CD4-positive, alpha-beta T cell treated with Interleukin-1 beta for 1 hour (primary cell): ENCODE measurements at regions not wholly inside any gene's neighbourhood (a gene's known extent, or its start where the extent isn't known, plus 50 kb on each side); places are given as distances from the start of the nearest gene placed in this dataset.

ENCODE experiments used
- DNase-seq, 2 donors: peaks; one replicate each; pipeline ENCODE4 v3.0.0-alpha.2; 2020 to 2022

DNA sequence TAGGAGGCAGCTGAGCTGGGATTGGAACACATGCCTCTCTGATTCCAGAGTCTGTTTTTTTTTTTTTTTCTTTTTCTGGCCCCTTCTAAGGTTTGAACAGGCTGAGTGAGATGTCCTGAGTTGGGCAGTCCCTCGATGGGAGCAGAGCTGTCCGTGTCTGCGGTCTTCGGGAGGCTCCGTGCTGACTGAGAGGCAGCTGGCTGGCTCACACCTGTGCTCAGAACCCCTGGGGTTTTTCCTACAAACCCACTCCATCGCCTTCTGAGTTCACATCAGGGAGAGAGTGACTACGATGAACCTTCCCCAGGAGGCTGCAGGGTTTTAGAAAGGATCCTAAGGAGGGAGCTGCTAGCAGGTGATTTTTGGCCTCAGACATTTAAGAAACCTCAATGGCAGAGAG, 92.5 kb downstream of the IRF8 start:
- DNase-seq, result no peak

GRCh38 chr16:85991856-85992255, 92.9 kb downstream of the IRF8 start:
- no peak for DNase-seq

DNA sequence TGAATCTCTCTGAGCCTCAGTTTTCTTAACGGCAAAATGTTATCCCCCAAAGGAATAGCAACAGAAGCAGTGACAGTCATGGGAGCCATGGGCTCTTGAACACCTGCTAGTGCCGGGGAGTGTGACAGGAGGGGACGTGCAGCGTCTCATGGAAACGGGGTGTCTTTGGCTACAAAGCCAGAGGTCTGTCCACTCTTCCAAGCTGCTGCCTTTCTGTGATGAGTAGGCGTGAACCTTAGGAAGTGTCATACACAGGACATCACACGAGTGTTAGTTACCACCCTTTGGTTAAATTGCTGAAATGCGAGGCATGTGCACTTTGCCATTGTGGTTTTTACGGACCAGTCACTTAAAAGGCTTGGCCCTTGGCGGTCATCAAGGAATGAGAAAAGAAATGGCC, 93.4 kb downstream of the IRF8 start:
- DNase-seq, result no peak

DNA sequence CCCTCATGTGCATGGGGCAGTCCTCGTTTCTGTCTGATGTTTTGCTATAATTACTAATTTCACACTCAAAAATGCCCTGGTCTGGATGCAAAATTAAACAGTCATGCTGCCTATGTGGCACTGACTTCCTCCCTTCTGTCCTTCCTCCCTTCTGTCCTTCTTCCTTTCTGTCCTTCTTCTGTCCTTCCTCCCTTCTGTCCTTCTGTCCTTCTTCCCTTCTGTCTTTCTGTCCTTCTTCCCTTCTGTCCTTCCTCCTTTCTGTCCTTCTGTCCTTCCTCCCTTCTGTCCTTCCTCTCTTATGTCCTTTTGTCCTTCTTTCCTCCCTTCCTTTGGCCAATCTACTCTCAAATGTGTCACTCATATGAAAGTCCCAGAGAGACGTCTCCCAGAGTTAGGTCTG, 93.8 kb downstream of the IRF8 start:
- DNase-seq, result no peak

DNA sequence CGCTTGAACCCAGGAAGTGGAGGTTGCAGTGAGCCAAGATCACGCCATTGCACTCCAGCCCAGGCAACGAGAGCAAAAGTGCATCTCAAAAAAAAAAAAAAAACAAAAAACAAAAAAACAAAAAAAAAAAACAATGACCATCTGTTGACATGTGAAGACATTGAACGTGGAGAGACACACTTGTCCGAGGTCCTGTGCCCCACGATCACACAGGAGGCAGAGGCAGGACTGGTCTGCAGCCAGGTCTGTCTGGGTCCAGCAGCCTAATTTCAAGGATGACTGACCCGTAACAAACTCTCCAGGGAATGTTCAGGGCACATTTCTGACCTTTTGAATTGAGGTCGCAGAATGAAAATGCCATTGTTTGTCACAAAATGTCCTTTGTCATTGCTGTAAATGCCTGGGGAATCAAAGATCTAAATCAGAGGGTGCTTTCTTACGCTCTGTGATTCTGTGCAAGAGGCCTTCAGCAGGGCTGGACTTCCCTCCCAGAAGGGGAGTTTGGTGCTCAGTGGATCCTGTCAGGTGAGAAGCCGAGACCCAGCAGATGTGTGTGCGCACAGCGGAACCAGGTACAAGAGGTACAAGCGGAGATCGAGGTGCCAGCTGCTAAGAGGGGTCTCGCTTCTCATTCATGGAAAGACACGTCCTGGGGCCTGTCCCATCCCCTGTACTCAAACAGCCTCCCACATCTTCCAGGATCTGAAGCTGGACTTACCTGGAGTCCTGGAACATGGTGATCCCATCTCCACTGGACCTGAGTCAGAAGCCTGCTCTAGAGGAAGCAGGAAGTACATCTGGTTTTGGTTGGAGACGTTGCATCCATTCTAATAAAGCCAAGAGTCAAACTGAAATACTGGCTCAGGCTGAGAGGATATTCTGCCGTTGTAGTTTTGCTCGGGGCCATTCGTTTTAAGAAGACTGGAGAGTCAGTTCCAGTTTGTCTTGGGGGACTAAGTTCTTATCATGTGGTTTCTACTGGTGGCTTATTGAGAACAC, 95.8 kb downstream of the IRF8 start:
- DNase-seq, result no peak

- no peak for DNase-seq
These were observed 96.8 kb downstream of the IRF8 start for GRCh38 chr16:85995541-85996423.

- DNase-seq, result no peak
These were observed 97.9 kb downstream of the IRF8 start for GRCh38 chr16:85996843-85997242.

- DNase-seq, result no peak
These were observed 99.4 kb downstream of the IRF8 start for GRCh38 chr16:85998171-85998867.

DNA sequence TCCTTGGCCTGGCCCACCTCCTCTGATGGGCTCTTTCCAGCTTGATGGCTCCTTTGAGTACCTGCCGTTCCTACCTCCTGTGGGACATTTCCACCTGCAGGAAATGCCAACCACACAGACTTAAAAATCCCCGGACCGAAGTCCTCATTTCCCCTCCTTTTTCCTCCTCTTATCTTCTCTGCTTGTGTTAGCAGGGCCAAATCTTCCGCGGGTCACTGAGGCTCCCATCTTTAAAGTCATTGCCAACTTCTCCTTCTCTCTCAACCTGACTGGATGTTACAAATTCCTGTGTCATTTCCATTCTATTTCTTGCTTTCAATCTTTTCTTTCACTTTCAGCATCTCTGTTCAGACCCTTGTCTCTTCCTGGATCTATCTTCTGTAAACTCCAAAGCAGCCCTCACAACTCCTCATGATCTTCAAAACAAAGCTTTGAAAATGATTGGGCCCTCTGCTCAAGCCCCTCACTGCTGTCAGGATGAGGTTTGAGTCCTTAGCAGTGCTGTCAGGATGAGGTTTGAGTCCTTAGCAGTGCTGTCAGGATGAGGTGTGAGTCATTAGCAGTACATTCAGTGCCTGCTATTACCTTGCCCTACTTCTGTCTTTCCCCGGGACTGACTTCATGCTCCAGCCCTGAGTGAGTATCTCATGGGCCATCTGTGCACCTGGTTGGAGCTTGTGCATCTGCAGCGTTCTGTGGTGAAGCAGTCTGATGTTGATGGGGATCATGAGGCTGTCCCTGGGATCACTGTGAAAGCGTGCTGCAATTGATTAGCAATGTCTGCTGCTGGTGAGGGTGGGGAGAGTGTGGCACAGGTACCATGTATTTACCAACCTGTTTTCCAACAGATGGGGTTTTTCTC, 100.1 kb downstream of the IRF8 start:
- no peak for DNase-seq

GRCh38 chr16:85999778-86000177, 100.8 kb downstream of the IRF8 start:
- no peak for DNase-seq

- DNase-seq, result no peak
These were observed 103.4 kb downstream of the IRF8 start for GRCh38 chr16:86002178-86002900.

DNA sequence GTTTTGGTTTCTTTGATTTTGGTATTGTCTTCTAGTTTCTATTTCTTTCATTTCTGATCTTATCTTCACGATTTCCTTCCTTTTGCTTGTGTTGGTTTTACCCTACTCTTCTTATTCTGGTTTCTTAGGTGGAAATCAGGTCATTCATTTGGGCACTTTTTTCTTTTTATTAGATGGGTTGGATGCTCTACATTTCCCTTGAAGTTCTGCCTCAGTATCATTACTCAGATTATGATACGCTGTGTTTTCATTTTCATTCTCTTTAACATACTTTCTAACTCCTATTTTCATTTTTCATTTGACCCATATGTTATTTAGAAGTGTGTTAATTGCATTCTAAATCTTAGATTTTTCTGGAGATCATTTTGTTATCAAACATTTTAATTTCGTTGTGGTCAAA, 108.6 kb downstream of the IRF8 start:
- DNase-seq, result no peak

- DNase-seq, result no peak
These were observed 111.7 kb downstream of the IRF8 start for GRCh38 chr16:86010680-86011141.

- DNase-seq, result no peak
These were observed 112.6 kb downstream of the IRF8 start for GRCh38 chr16:86011532-86011931.

GRCh38 chr16:86012221-86012620, 113.3 kb downstream of the IRF8 start:
- no peak for DNase-seq

DNA sequence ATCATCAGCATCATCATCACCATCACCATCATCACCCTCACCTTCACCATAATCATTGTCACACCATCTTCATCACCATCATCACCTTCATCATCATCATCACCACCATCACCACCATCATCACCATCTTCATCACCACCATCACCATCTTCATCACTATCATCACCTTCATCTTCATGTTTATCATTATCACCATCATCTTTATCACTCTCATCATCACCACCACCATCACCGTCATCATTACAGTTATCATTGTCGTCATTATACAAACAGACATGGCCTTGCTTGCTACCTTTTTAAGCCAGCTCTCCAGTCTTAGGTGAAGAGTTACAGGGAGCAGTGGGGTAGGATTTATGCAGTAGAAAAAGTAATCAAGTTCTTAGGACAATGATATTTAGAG, 114.9 kb downstream of the IRF8 start:
- DNase-seq, result no peak

- no peak for DNase-seq
These were observed 116.6 kb downstream of the IRF8 start for GRCh38 chr16:86015606-86016005.

DNA sequence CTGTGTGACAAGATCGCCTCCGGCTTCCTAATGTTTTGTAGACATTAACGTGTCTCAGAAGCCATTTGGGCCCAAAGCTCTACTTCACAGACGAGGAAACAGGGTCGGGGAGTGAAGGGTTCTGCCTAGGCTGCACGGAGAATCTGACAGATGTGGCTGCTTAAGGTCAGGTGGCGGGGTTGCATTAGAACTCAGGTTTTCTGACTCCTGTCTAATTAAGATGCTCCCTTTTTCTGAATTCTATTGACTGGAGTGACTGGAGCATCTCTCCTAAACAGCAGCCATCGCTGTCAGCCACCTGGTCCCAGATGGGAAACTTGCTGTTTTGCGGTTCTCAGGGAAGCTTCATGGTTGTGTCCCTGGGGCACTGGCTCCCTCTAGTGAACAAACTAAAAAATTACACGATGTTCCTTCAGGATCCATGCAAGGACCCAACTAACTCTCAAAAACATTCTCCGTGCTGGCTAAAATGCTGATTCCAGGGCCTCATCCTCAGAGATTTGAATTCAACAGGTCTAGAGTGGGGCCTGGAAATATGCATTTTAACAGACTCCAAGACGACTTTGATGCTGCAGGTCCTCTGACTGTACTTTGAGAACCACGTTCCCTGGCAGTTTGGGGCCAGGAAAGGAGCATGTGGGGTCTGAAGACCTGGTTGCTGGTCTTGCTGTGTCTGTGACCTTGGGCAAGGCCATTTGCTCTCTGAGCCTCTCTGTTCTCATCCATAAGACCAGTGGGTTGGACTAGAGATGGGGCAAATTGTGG, 117.4 kb downstream of the IRF8 start:
- peak; percentile 51 to 58 for DNase-seq

- no peak for DNase-seq
These were observed 119.1 kb downstream of the IRF8 start for GRCh38 chr16:86018071-86018470.

- peak; percentile 37 to 81 for DNase-seq
These were observed 119.5 kb downstream of the IRF8 start for GRCh38 chr16:86018487-86018886.
